Hematopoietic multipotent progenitor cell treated with erythropoietin and hydrocortisone succinate and interleukin-3 and kit ligand, for 17 days (in vitro differentiated cells): ENCODE measurements at regions not wholly inside any gene's neighbourhood (a gene's known extent, or its start where the extent isn't known, plus 50 kb on each side); places are given as distances from the start of the nearest gene placed in this dataset.

ENCODE experiments used
- DNase-seq: peaks from one replicate; pipeline ENCODE4 v3.0.0-alpha.2; 2015; ENCODE audit warnings: low spot score

GRCh38 chr5:6003040-6003825, 375.1 kb downstream of the MED10 start:
- DNase-seq = no peak

- no peak for DNase-seq
Observed at GRCh38 chr5:6000867-6001266, 377.5 kb downstream of the MED10 start.

- no peak for DNase-seq
Observed at GRCh38 chr5:5995819-5996218, 382.5 kb downstream of the MED10 start.

GRCh38 chr5:5986492-5987178, 391.7 kb downstream of the MED10 start:
- no peak for DNase-seq

GRCh38 chr5:5985332-5985731, 393.0 kb downstream of the MED10 start:
- no peak for DNase-seq

- DNase-seq = no peak
Observed at GRCh38 chr5:5983261-5983980, 394.9 kb downstream of the MED10 start.

GRCh38 chr5:5981562-5981961, 396.8 kb downstream of the MED10 start:
- no peak for DNase-seq

GRCh38 chr5:5980538-5980895, 397.8 kb downstream of the MED10 start:
- no peak for DNase-seq

- DNase-seq = no peak
Observed at GRCh38 chr5:5979761-5980537, 398.4 kb downstream of the MED10 start.

GRCh38 chr5:5979377-5979760, 399.0 kb downstream of the MED10 start:
- DNase-seq = no peak

GRCh38 chr5:5978501-5979376, 399.6 kb downstream of the MED10 start:
- DNase-seq = no peak

GRCh38 chr5:5971203-5971602, 407.1 kb downstream of the MED10 start:
- no peak for DNase-seq

GRCh38 chr5:5969942-5970483, 408.3 kb downstream of the MED10 start:
- peak; percentile 4 for DNase-seq

GRCh38 chr5:5968981-5969380, 409.4 kb downstream of the MED10 start:
- no peak for DNase-seq

- DNase-seq = no peak
Observed at GRCh38 chr5:5967944-5968343, 410.4 kb downstream of the MED10 start.

- DNase-seq = no peak
Observed at GRCh38 chr5:5967373-5967772, 411.0 kb downstream of the MED10 start.

GRCh38 chr5:5965132-5965531, 413.2 kb downstream of the MED10 start:
- no peak for DNase-seq

GRCh38 chr5:5964347-5964746, 414.0 kb downstream of the MED10 start:
- DNase-seq = no peak

- DNase-seq = no peak
Observed at GRCh38 chr5:5957737-5958136, 420.6 kb downstream of the MED10 start.

GRCh38 chr5:5954275-5954598, 424.1 kb downstream of the MED10 start:
- DNase-seq = no peak

- no peak for DNase-seq
Observed at GRCh38 chr5:5953584-5954274, 424.6 kb downstream of the MED10 start.
